Sigmoid colon (tissue), 4 donors: ENCODE measurements at regions not wholly inside any gene's neighbourhood (a gene's known extent, or its start where the extent isn't known, plus 50 kb on each side); places are given as distances from the start of the nearest gene placed in this dataset.

Experiments
- CTCF ChIP-seq, 4 experiments: fragments of 450-650 bp in 3 of 4; fragments of 200-600 bp in 1 of 4; IDR thresholded peaks; one replicate each; pipeline ENCODE4 v1.5.1; 2016 to 2019; ENCODE audit warnings: antibody characterized with exemption in 4 of 4, mild to moderate bottlenecking in 3 of 4, moderate library complexity in 2 of 4
- EP300 ChIP-seq, 4 donors: sonication (generic); formaldehyde crosslinking; IDR thresholded peaks; one replicate each; pipeline ENCODE4 v1.6.1; 2017; ENCODE audit warnings: antibody characterized with exemption in 4 of 4
- POLR2A ChIP-seq, 2 donors: fragments of 450-650 bp; IDR thresholded peaks; one replicate each; pipeline ENCODE4 v1.6.1; 2016; ENCODE audit warnings: antibody characterized with exemption in 2 of 2, mild to moderate bottlenecking in 2 of 2, moderate library complexity in 2 of 2
- POLR2AphosphoS5 ChIP-seq, 4 donors: sonication (generic); formaldehyde crosslinking; IDR thresholded peaks; one replicate each; pipeline ENCODE4 v1.6.1; 2017; ENCODE audit warnings: antibody characterized with exemption in 4 of 4

GRCh38 chr2:137800386-137800785, 163.9 kb upstream of the HNMT start:
- no peak for TF ChIP-seq CTCF (IDR thresholded peaks at IDR 0.05)
- TF ChIP-seq POLR2AphosphoS5 (IDR thresholded peaks at IDR 0.05) = no peak
- TF ChIP-seq POLR2A (IDR thresholded peaks at IDR 0.05) = no peak
- no peak for TF ChIP-seq EP300 (IDR thresholded peaks at IDR 0.05)
